GM12878 (cell line): ENCODE measurements at regions not wholly inside any gene's neighbourhood (a gene's known extent, or its start where the extent isn't known, plus 50 kb on each side); places are given as distances from the start of the nearest gene placed in this dataset.

ENCODE experiments used
- ATAC-seq: fragments of 200-7000 bp; cut with Tn5 transposase; 3 replicates; pipeline ENCODE4 v1.9.1; 2020; ENCODE audit warnings: mild to moderate bottlenecking, moderate library complexity
- BruUV-seq: library from RNA; stranded (reverse); fragments of 400-500 nt; replicated peaks from 2 replicates; lab custom pipeline; 2021; lab: Mats Ljungman, UMichigan
- CTCF ChIA-PET: fragments of 300-600 bp; sonication (Branson Sonifier 250); formaldehyde crosslinking; extraction: SDS; loops from one replicate; lab custom pipeline; 2021; ENCODE audit warnings: inconsistent platforms; lab: Yijun Ruan, JAX
- POLR2A ChIA-PET: fragments of 350-600 bp; formaldehyde crosslinking; extraction: SDS; loops from one replicate; lab custom pipeline; 2021; ENCODE audit warnings: inconsistent platforms; lab: Charles Lee
- RAD21 ChIA-PET: fragments of 300-600 bp; sonication (Branson Sonifier 250); formaldehyde crosslinking; loops from one replicate; lab custom pipeline; 2023; ENCODE audit warnings: antibody characterized with exemption; ENCODE audit not compliant: unreplicated experiment; lab: Charles Lee
- SMC1A ChIA-PET: fragments of 300-600 bp; sonication (Branson Sonifier 250); formaldehyde crosslinking; loops from one replicate; lab custom pipeline; 2023; ENCODE audit not compliant: unreplicated experiment, uncharacterized antibody; lab: Charles Lee
- DNase-seq: peaks from one replicate; pipeline ENCODE4 v3.0.0-alpha.2; 2011; ENCODE audit warnings: low read depth, low spot score
- FAIRE-seq: peaks from 3 replicates; lab custom pipeline; 2011; peaks lifted over from hg19 to GRCh38; lab: Jason Lieb, UNC
- H2AFZ ChIP-seq: 2 replicates; pipeline ENCODE4 v1.6.0; 2011; ENCODE audit warnings: low read depth, low read length, control low read depth; ENCODE audit not compliant: control insufficient read depth
- H3K27ac ChIP-seq: 2 replicates; pipeline ENCODE4 v1.5.1; 2011; ENCODE audit warnings: control low read depth; ENCODE audit not compliant: control insufficient read depth, insufficient read depth
- H3K27me3 ChIP-seq, 2 experiments: replicated peaks in 1 of 2; 2 replicates each; pipeline versions ENCODE4 v1.6.0 to v1.6.1; 2011; ENCODE audit warnings: low read length in 1 of 2; ENCODE audit not compliant: control insufficient read depth in 2 of 2, insufficient read depth in 2 of 2
- H3K36me3 ChIP-seq, 2 experiments: 2 replicates each; pipeline ENCODE4 v1.5.1; 2011; ENCODE audit warnings: low read length in 1 of 2; ENCODE audit not compliant: control insufficient read depth in 2 of 2, insufficient read depth in 2 of 2
- H3K4me1 ChIP-seq: 2 replicates; pipeline ENCODE4 v1.6.1; 2011; ENCODE audit warnings: mild to moderate bottlenecking, low read length, moderate library complexity, mixed read lengths; ENCODE audit not compliant: control insufficient read depth, insufficient read depth
- H3K4me2 ChIP-seq: 2 replicates; pipeline ENCODE4 v1.6.0; 2011; ENCODE audit warnings: control low read depth; ENCODE audit not compliant: control insufficient read depth, insufficient read depth
- H3K4me3 ChIP-seq: fragments of 200-600 bp; sonication (generic); 2 replicates; pipeline ENCODE4 v1.5.1; 2016
- H3K79me2 ChIP-seq: 2 replicates; pipeline ENCODE4 v1.6.0; 2011; ENCODE audit warnings: low read length; ENCODE audit not compliant: control insufficient read depth, insufficient read depth
- H3K9ac ChIP-seq: 2 replicates; pipeline ENCODE4 v1.8.0; 2011; ENCODE audit warnings: low read length, control low read depth, mixed read lengths; ENCODE audit not compliant: control insufficient read depth, insufficient read depth
- H3K9me3 ChIP-seq: replicated peaks from 3 replicates; pipeline ENCODE4 v1.5.1; 2011; ENCODE audit warnings: mild to moderate bottlenecking, low read length; ENCODE audit not compliant: control insufficient read depth, insufficient read depth
- H4K20me1 ChIP-seq: 2 replicates; pipeline ENCODE4 v1.6.0; 2011; ENCODE audit not compliant: control insufficient read depth, insufficient read depth
- ASH2L ChIP-seq: fragments of 300-600, 200-600 bp; sonication (generic); IDR thresholded peaks from 2 replicates; pipeline ENCODE4 v1.6.1; 2017; ENCODE audit warnings: low read depth, mild to moderate bottlenecking, borderline replicate concordance
- BMI1 ChIP-seq: fragments of 450-650 bp; IDR thresholded peaks from 2 replicates; pipeline ENCODE4 v1.6.1; 2016; ENCODE audit warnings: mild to moderate bottlenecking, moderate library complexity, borderline replicate concordance
- ELK1 ChIP-seq: IDR thresholded peaks from 2 replicates; pipeline ENCODE4 v1.6.1; 2012; ENCODE audit warnings: low read depth, low read length, improper control_type of control experiment
- MEF2B ChIP-seq: fragments of 450-650 bp; IDR thresholded peaks from 2 replicates; pipeline ENCODE4 v1.6.1; 2018; ENCODE audit warnings: mild to moderate bottlenecking, moderate library complexity; ENCODE audit not compliant: partially characterized antibody, poor library complexity, severe bottlenecking
- POU2F2 ChIP-seq: IDR thresholded peaks from 3 replicates; pipeline ENCODE4 v1.6.1; 2011; ENCODE audit warnings: low read depth, mild to moderate bottlenecking, low read length, borderline replicate concordance
- TBL1XR1 ChIP-seq: IDR thresholded peaks from 2 replicates; pipeline ENCODE4 v1.6.1; 2012; ENCODE audit warnings: low read depth, low read length, improper control_type of control experiment
- WRNIP1 ChIP-seq: IDR thresholded peaks from 2 replicates; pipeline ENCODE4 v1.6.1; 2011; ENCODE audit warnings: low read depth, low read length, improper control_type of control experiment, borderline replicate concordance
- ZBTB40 ChIP-seq: fragments of 450-650 bp; IDR thresholded peaks from 2 replicates; pipeline ENCODE4 v1.6.1; 2016; ENCODE audit warnings: mild to moderate bottlenecking, moderate library complexity, borderline replicate concordance
- WGBS: methylation state at CpG from one replicate; pipeline ENCODE4 v1.1.6; 2016; ENCODE audit warnings: low lambda C conversion rate; ENCODE audit not compliant: insufficient replicate concordance, insufficient coverage; ENCODE audit errors: missing lambda C conversion rate; 5-methylcytosine and 5-hydroxymethylcytosine counted together
- in situ Hi-C: fragments of 300-500 bp; cut with MboI; formaldehyde crosslinking; loops from 9 replicates; pipeline ENCODE4 v1.14.3; 2018; ENCODE audit warnings: mixed read lengths
- intact Hi-C: fragments of 100-400 bp; cut with micrococcal nuclease; formaldehyde crosslinking; loops from one replicate; pipeline ENCODE4 v1.14.2; 2022; ENCODE audit not compliant: unreplicated experiment

- intact Hi-C loops: no loop called here
- Histone ChIP-seq H3K27me3 (no peaks in the 10 kb centered on the region), H3K9me3 (no peaks in the 10 kb centered on the region), H2AFZ (no peak overlapping the region), H3K4me1 (no peaks in the 10 kb centered on the region), H3K4me3 (no peak overlapping the region), H3K9ac (no peak overlapping the region), H3K4me2 (no peak overlapping the region), H3K27ac (no peak overlapping the region), H4K20me1 (no peaks in the 10 kb centered on the region), H3K36me3 (no peaks in the 10 kb centered on the region), H3K79me2 (no peaks in the 10 kb centered on the region)
- ATAC-seq (no peak), FAIRE-seq (no peak), DNase-seq (no peak)
- WGBS: 0% methylated on average over 2 of the region's 2 CpGs
- ChIA-PET SMC1A (no interaction called here), RAD21 (no interaction called here), CTCF (no interaction called here), POLR2A (no interaction called here)
- no TSS peak for BruUV-seq
- in situ Hi-C loops: no loop called here
- TF ChIP-seq ELK1 (no peak), WRNIP1 (no peak), MEF2B (no peak), POU2F2 (no peak), ASH2L (no peak)
Observed at GRCh38 chr9:108519437-108519836, 336.3 kb downstream of the ACTL7B start.

GRCh38 chr9:108517651-108518365, 338.0 kb downstream of the ACTL7B start:
- FAIRE-seq (no peak), ATAC-seq (no peak), DNase-seq (no peak)
- ChIA-PET SMC1A (no interaction called here), RAD21 (no interaction called here), POLR2A (no interaction called here), CTCF (interaction anchor here (0.8 to 0.9 kb wide), 2 partner anchors 16 to 36 kb away, joined by 3 to 4 read pairs; no protein-coding TSS in a partner anchor)
- intact Hi-C loops (no loop called here), in situ Hi-C loops (no loop called here)
- Histone ChIP-seq H3K9me3 (no peaks in the 10 kb centered on the region), H2AFZ (no peak overlapping the region), H3K4me2 (no peak overlapping the region), H3K27ac (no peak overlapping the region), H3K9ac (no peak overlapping the region), H4K20me1 (no peaks in the 10 kb centered on the region), H3K36me3 (no peaks in the 10 kb centered on the region), H3K4me3 (no peak overlapping the region), H3K4me1 (no peaks in the 10 kb centered on the region), H3K27me3 (no peaks in the 10 kb centered on the region), H3K79me2 (no peaks in the 10 kb centered on the region)
- WGBS: 17% methylated on average over 9 of the region's 9 CpGs
- no TSS peak for BruUV-seq
- TF ChIP-seq BMI1 (no peak), TBL1XR1 (no peak), ZBTB40 (no peak)
